NCI-H2107 (cell line): ENCODE measurements at regions not wholly inside any gene's neighbourhood (a gene's known extent, or its start where the extent isn't known, plus 50 kb on each side); places are given as distances from the start of the nearest gene placed in this dataset.

Experiments used
- DNase-seq: peaks from one replicate; lab custom pipeline; 2025; lab: John Stamatoyannopoulos, UW

DNA sequence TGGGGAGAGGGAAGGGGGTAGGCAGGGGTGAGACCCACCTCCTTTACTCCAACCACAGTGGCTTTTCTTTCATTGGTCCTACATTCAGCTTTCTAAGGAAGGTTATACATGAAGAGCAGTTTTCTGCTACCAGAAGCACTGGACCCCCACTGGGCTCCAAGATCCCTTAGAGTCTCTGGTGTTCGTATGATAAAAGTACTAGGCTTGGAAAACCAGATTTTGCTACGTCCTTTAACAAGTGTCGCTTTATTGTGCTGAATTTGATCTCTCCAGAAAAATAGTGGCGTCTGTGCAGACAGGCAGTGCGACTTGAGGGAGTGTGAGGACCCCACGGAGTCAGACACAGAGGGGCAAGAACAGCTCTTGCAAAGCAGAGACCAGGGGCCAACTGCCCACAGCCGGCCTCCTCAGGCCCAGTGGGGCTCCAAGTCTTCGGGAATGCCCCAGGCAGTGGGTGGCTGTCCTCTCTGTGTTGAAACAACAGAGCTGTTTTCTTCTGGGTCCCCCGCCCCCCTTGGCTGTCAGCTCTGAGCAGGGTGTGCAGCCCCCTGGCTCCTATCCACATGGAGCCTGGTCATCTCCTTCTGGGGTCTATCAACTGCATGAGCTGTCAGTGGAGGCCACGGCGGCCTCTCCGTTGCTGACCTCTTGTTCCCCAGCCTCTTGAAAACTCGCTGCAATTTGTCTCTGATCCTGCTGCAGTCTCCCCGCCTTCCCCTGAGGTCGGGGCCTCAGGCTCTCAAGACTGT, 333.2 kb downstream of the RPS24 start:
- no peak for DNase-seq

DNA sequence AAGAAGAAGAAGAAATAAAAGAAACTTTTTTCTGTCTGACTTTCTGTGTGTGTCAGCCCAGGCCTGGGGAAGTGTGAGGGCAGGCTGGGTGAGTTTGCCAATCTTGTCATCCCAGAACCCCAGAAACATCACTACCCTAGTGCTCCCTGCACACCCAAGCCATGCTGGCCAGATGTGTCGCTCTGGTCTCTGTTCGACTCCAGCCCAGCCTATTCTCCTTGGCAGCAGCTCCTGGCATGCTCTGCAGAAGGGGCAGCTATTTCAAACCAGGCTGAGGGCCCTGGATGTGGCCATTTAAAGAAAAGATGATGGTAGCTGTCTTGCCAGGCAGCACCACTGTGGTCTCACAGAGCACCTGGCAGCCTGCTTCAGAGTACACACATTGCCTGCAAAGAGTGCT, 334.1 kb downstream of the RPS24 start:
- DNase-seq = no peak

DNA sequence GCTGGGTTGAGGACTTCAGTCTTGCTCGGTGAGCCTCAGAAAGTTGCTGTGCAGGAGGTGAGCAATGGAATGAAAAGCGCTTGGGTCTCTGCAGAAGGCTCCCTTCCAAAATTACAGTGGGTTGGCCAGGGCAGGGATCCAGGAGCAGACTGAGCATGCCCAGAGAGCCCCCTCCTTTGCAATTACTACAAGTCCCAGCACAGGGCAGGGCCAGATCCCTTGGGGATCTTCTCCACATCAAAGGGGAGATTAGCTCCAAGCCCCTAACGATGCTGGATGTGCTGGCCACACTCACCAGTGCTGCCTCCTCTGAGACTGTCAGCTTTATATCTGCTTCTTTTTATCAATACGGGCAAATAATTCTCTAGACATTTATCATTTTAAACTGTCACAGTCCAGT, 337.5 kb downstream of the RPS24 start:
- DNase-seq = no peak

DNA sequence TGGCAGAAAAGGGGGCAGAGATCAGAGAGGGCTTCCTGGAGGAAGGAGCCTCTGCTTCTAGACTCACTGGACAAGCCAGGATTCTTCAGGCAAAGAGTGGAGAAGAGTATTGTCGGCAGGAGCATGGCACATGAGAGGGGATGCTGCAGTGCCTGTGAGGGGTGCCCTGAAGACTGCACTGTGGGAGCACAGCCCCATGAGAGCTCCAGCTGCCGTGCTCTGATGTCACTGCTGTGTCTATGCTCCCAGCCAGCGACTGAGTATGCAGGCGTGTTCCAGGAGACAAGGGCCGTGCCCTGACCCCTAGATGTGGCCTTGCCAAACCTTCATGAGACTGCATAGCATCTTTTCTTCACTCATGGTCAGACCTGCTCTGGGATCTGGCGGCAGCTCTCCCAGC, 339.1 kb downstream of the RPS24 start:
- DNase-seq = no peak

DNA sequence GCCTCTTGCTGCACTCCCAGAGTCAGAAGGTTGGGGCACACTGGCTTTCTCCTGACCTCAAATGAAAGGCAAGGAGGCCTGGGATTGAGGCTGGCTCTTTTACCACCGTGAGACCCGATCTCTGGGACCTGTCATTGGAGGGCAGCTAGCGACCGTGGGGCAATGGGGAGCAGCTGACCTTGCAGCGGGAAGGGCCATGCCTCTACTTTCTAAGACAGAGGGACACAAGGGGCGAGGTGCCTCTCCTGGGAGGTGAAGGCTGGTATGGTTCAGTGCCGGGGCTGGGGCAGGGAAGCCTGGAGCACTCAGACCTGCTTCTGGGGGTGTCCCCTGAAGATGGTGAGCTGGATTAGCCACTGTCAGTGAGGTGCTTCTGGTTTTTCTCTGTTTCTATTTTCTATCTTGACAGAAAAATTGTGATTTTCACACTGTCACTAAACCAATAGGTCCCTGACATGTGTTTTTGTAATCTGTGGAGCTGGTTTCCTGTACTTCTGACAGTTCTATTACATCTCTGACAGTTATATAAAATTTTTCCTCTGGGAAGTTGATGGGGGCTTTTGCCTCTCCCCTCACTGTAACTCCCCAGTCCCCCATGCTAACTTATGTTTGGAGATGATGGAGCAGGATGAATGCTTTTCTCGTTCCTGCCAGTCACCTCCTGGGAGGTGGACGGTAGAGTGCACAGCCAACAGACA, 340.8 kb downstream of the RPS24 start:
- no peak for DNase-seq

DNA sequence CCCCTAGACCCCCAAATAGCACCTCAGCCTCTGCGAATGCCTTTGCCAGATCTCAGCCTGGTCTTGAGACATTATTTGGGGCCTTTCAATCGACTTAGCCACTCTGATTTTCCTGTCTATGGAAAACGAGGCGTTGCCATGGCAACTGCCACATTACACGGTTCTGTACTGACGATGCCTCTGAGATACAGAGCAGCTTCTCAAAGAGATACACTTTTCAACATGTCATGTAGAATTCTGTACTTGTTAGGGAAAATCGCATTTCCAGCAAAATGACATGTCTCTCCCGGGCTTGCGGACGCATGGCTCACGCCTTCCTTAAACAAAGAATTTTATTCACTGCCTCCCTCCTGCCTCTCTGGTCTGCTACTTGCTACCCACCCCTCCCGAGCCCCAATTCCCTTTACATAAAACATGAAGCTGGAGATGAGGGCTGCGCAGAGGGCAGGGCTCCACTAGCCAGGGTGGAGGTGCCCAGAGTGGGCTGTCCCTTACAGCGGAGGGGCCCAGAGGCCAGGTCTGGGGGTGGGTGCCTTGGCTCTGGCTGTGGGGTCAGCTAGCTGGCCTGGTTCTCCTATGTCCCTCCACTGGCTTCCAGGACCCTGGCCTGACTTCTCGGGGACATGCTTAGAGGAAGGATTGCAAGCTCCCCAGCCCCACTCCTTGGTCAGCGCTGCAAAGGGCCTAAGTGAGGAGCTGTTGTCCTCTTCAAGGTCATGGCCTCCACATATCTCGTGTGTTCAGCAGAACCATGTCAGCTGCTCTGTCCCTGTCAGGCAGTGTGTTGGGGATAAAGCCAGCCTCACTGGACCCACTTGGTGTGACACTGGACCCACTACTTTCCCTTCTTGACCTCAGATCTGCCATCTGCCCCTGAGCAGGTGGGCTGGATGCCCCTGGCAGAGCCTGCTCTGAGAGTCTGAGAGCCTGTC, 342.5 kb downstream of the RPS24 start:
- no peak for DNase-seq

DNA sequence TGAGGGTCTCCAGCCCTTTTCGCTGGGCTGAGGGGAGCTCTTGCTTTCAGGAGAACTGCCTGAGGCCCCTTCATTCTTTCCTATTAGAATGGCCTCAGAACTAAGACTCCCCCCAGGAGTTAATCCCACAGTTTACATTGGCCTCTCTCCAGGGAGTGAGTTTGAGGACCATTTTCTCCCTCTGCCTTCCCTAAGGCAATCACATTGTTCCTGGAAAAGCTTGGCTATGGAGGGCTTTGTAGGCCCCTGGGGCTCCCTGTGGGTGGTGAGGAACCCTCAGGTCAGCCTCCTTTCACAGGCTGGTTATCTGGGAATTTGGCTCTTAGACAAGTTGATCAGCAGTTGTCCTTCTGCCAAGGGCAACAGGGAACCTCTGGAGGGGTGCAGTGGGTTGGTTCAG, 343.7 kb downstream of the RPS24 start:
- no peak for DNase-seq

DNA sequence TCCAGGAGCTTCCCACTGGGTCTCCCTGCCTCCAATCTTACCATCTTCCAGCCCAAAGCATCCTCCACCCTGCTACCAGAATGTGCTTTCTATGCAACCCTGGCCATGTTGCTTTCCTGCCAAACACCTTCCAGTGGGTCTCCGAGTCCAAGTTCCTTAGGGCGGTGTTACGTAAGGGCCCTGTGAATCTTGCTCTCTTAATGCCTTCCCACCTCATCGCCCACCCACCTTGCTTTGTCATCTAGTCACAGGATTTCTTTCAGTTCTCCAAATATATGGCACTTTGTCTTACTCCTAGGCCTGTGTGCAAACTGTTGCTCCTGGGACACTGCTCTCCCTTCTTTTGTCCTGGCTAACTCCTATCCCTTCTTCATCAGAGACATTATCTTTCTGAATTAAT, 344.5 kb downstream of the RPS24 start:
- DNase-seq = no peak

DNA sequence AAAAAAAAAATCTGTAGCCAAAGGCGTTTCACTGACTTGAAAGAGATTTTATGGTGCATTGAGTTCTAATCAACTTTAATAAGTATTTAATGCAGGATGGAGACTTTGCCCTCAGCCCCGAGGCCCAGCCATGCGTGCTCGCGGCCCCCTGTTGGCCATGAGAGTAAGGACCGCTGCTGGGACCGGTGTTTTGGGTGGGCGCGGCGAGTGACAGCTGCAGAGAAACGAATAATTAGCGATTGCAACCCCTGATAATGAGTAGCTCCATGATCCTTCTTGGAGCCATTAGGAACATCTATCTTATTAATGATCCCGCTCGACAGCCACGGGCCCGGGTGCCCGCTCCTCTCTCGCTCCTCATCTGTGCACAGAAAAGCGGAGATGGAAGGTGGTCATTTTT, 347.4 kb downstream of the RPS24 start:
- DNase-seq = no peak

DNA sequence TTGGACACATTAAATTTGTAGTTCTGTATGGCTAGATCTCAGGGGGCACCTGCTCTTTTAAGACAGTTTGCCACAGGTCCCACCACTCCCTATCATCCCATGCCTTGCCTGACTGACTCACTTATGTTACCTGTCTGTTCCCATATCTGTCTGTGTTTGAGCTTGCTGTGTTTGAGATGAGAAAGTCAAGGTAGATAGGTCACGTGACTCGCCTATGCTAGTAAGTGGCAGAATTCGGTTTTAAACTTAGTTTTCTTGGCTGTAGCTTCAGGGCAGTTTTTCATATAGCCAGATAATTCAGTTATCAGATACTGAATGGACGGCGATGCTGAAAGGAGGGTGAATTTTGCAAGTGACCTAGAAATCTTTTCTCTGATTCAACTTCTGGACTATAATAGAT, 348.4 kb downstream of the RPS24 start:
- no peak for DNase-seq

DNA sequence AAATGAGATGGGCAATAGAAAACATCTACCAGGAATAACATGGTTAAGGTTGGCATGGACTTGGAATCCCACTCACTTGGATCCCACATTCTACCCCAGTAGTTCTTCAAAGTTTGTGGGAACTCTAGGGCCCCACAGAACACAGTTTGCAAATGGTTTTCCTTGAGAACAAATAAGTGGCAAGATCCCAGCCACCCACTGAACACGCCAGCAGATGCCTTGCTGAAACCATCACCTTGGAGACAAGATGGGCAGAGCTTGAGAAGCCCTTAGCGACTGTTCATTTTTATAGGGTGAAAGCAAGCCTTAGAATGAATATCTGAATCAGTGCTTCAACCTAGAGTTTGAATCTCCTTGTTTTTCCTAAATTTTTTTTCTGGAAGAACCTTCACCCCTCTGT, 349.1 kb downstream of the RPS24 start:
- no peak for DNase-seq

DNA sequence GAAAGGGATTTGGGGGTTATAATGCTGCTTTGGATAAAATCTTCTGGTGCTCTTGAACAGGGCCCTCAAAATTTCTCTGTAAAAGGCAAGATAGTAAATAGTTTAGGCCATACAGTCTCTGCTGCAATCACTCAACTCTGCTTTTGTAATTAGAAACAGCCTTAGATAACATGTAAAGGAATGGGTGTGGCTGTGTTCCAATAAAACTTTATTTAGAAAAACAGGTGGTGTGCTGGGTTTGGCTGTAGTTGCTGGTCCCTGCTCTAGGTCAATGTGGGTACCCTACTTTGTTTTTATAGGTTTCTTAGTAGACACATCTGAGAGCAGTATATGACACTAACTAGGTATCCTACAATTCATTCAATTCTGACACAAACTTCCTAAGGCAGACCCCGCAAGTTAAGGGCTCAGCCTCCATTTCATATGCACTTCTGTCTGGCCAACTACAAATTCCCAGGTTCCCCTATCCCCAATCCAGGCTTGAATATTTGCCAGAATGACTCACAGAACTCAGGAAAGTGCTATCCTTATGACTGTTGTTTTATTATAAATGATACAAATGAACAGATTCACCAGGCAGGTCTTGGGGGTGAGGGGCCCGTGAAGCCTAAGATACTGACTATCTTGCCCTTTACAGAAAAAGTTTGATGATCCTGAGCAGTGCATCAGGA, 349.9 kb downstream of the RPS24 start:
- DNase-seq = no peak

DNA sequence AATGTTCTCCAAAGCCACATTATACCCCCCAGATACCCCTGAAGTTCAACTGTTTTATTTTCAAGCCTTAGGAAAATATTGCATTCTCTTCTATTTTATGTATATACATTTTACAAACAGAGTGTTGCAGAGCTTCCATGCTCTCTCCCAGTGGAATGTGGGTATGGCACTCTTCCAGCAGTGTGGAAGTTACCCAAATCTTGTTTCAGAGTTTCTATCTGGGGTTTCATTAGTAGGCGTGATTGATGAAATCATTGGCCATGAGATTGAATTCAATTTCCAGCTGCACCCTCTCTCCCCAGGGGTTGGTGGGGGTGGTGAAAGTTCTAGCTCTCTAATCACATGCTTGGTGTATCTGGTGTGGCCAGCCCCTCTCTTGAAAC, 350.4 kb downstream of the RPS24 start:
- DNase-seq = no peak

DNA sequence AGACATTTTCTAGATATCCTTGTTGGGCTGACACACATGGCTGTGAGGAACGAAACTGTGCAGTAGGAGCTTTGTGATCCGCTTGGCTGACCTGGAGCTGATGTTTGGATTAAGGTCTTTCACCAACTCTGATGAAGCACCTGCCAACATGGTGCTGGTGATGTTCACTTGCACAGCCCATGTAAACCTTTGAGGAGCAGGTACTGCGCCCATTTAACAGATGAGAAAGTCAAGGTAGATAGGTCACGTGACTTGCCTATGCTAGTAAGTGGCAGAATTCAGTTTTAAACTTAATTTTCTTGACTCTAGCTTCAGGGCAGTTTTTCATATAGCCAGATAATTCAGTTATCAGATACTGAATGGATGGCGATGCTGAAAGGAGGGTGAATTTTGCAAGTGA, 351.9 kb downstream of the RPS24 start:
- no peak for DNase-seq

DNA sequence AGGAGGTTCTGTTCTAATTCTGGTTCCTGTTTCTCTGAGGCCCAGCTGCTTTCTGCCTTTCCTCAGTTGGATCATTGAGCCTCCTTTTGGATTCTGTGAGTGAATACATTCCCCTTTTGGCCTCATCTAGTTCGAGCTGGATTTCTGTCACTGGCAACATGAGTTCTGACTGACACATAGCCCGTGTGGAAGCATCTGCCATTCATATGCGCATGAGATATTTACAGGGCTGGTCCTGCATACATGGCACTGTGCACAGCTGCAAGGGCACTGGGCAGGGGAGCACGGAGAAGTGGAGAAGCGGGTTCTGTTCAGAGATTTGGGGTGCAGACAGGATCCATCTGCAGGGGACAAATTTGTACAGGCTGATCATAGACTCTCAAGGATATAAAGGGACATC, 352.8 kb downstream of the RPS24 start:
- DNase-seq = no peak

DNA sequence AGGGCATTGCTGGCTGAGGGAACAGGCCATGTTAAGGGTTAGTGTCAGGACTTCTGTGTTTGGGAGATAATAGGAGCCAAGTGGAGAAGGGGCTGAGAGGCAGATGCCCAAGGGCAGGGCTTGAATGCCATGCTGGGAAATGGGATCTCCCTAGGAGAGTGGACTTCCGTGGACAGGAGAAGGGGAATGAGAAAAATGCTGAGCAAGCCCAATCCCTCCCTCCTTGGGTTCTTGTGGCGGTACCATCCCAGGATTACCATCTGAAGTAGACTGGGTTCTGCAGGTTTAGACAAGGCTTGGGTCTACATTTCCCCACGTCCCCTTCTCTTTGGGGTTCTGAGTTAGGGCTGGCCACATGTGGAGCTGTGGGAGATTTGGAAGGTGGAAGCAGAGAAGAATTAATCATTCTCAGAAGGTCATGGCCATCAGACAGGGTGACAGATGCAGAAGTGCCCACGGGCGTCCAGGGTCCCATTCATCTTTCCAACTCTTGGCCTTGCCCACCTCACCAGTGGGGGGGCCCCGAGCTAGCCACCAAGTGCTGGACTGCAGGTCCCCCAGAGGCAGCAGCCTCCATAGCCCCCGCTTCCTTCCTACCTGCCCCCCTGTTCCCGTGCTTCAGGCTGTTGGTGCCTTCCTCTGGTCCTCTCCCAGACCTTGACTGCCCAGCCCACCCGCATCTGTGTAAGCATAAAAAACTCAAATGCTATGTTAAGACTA, 354.8 kb downstream of the RPS24 start:
- DNase-seq = no peak

DNA sequence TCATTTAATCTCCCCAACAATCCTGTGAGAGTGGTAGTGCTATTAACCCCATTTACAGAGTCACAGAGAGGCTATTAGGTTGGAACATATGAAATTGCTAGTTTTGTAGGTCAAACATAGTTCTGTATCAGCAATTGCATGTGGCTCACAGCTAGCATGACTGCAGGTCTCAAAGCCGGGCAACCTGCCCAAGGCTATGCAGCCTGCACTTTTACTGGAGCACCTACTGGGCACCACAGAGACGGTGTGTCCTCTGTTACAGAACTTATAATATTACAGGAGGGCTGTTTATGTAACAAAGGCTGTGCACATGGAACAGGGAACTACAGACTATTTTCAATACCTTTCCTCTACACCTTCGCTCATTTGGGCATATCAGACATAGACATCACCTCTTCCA, 355.8 kb downstream of the RPS24 start:
- DNase-seq = no peak

DNA sequence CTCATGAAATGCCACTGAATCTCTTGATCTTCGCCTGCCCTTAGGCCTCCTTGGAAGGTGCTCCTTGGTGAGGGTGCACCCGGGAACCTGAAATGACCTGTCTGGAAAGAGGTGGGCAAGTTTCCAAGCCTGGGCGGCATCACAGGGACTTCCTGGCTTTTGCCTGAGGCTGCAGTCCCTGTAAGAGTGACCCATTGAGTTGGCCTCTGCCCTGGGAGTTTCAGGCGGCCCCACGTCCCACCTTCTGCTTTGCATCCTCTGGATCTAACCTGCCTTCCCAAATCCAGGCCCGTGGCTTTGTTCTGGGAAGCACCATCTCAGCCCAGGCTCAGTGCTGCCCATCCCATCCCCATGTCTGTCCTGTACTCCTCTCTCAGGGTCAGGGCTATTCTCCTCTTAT, 356.4 kb downstream of the RPS24 start:
- no peak for DNase-seq

DNA sequence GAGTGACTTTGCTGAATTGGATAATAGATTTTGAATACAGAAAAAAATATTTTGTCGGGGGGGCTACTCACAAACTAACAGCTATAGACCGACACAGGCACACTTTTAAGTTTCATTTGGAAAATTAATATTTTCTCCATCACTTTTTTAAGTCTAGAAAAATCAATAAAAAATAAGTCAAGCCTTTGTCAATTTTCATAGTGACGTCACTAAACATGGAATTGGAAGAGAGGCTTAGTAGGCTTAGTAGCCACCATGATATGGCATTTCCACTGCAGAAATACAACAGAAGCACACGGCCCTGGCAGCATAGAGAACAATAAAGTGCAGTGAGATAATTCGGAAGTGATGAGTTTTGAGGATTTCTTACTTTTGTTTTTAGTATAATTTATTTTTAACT, 357.2 kb downstream of the RPS24 start:
- DNase-seq = no peak

DNA sequence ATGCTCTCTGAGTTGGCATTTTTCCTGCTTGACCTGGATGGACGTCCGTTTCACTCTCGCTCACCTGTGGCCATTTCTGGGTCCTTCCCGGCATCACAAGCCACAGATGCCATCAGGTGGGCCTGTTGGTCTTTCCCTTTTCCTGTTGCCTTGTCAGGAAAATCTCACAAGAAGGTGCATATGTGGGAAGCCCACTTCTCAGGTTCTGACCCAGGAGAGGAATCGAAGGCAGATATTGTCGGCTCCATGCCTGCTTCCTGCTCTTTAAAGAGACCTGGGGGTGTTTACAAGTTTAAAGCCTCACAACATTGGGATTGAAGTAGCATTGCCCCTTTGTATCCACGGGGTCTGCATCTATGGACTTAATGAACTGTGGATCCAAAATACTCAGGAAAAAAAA, 357.9 kb downstream of the RPS24 start:
- DNase-seq = no peak

DNA sequence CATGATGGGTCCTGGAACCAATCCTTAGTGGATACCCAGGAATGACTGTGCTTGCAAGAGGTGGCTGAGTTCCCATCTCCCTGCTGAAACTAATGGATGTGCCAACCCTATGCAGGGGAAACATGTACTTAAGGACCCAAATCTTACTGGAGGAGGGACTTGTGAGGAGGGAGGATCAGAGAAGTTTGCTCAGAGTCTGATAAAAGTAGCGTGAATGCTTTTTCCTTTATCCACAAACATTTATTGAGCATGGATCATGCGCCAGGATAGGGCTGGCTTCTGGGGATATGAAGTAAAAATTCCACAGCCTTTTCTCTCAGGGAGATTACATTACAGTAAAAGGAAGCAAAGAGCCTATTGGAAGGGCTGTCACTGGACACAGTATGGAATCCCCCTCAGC, 358.5 kb downstream of the RPS24 start:
- no peak for DNase-seq

DNA sequence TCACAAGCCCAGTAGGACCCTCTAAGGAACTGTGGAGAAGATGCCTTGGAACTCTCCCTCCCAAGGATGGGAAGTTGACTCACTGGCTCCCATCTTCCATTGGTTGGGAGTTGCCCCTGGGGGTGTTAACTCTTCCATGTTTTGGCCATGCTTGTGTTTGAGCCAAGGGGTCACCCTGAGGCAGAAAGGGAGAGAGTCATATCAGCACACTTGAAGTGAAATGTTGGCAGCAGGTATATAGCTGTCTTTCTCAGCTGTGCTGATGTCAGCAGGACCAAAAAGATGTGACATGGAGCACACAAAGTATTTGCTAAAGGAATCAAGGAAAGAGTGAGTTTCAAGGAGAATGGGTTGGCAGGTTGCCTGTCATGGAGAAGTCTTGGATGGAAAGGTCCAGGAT, 359.4 kb downstream of the RPS24 start:
- no peak for DNase-seq
